OCI-LY7 (cell line): ENCODE measurements at regions not wholly inside any gene's neighbourhood (a gene's known extent, or its start where the extent isn't known, plus 50 kb on each side); places are given as distances from the start of the nearest gene placed in this dataset.

ENCODE experiments used
- BruUV-seq: library from RNA; stranded (reverse); fragments of 400-500 nt; replicated peaks from 2 replicates; lab custom pipeline; 2021; lab: Mats Ljungman, UMichigan
- CTCF ChIA-PET: fragments of 300-600 bp; sonication (Branson Sonifier 250); formaldehyde crosslinking; loops from one replicate; lab custom pipeline; 2022; ENCODE audit warnings: antibody characterized with exemption; ENCODE audit not compliant: unreplicated experiment; lab: Charles Lee
- POLR2A ChIA-PET: fragments of 300-600 bp; sonication (Branson Sonifier 250); formaldehyde crosslinking; loops from one replicate; lab custom pipeline; 2022; ENCODE audit warnings: antibody characterized with exemption; lab: Charles Lee
- DNase-seq: peaks from one replicate; pipeline ENCODE4 v3.0.0-alpha.2; 2015; ENCODE audit warnings: low spot score
- H2AFZ ChIP-seq: fragments of 200-600 bp; sonication (generic), shearing (Covaris generic); 2 replicates; pipeline ENCODE4 v1.6.1; 2014; ENCODE audit warnings: mild to moderate bottlenecking, antibody characterized with exemption, low read length, moderate library complexity
- H3K27ac ChIP-seq: fragments of 200-600 bp; sonication (generic); 2 replicates; pipeline ENCODE4 v1.5.1; 2014; ENCODE audit warnings: mixed run types, low read depth, mild to moderate bottlenecking, moderate library complexity, low read length, inconsistent platforms; ENCODE audit not compliant: poor library complexity, severe bottlenecking
- H3K36me3 ChIP-seq: fragments of 200-600 bp; sonication (generic); 2 replicates; pipeline ENCODE4 v1.6.1; 2014; ENCODE audit warnings: mild to moderate bottlenecking, antibody characterized with exemption, low read length, moderate library complexity, mixed read lengths; ENCODE audit not compliant: insufficient read depth
- H3K4me1 ChIP-seq: fragments of 200-600 bp; sonication (generic); 2 replicates; pipeline ENCODE4 v1.5.1; 2014; ENCODE audit warnings: mild to moderate bottlenecking, low read length; ENCODE audit not compliant: insufficient read depth, poor library complexity, severe bottlenecking
- H3K4me2 ChIP-seq: fragments of 200-600 bp; sonication (generic); 2 replicates; pipeline ENCODE4 v1.6.1; 2014; ENCODE audit warnings: mild to moderate bottlenecking, low read length
- H3K4me3 ChIP-seq: fragments of 200-600 bp; sonication (generic); 2 replicates; pipeline ENCODE4 v1.5.1; 2014; ENCODE audit warnings: mild to moderate bottlenecking, low read depth, low read length; ENCODE audit not compliant: poor library complexity, severe bottlenecking
- H3K79me2 ChIP-seq: fragments of 200-600 bp; sonication (generic); 2 replicates; pipeline ENCODE4 v1.6.1; 2016; ENCODE audit warnings: low read depth, mild to moderate bottlenecking, low read length, moderate library complexity, mixed read lengths; ENCODE audit not compliant: insufficient read depth
- H3K9me2 ChIP-seq: fragments of 200-600 bp; sonication (generic); 2 replicates; pipeline ENCODE4 v1.6.1; 2016; ENCODE audit warnings: mild to moderate bottlenecking, low read length, mixed read lengths; ENCODE audit not compliant: insufficient read depth
- H3K9me3 ChIP-seq: fragments of 200-600 bp; sonication (generic); 2 replicates; pipeline ENCODE4 v1.6.1; 2014; ENCODE audit warnings: mild to moderate bottlenecking, mixed run types, low read length, mixed read lengths
- H4K20me1 ChIP-seq: fragments of 200-600 bp; sonication (generic); 2 replicates; pipeline ENCODE4 v1.6.1; 2014; ENCODE audit warnings: mild to moderate bottlenecking, antibody characterized with exemption, low read length, moderate library complexity, mixed read lengths; ENCODE audit not compliant: insufficient read depth
- EZH2phosphoT487 ChIP-seq: fragments of 200-600 bp; sonication (generic); IDR thresholded peaks from 2 replicates; pipeline ENCODE4 v1.6.1; 2018; ENCODE audit warnings: low read depth, borderline replicate concordance, mild to moderate bottlenecking, mixed run types, antibody characterized with exemption, low read length, moderate library complexity, mixed read lengths
- intact Hi-C: fragments of 100-400 bp; cut with micrococcal nuclease; formaldehyde crosslinking; loops from one replicate; pipeline ENCODE4 v1.10.0; 2022; ENCODE audit not compliant: unreplicated experiment
- TF ChIP-seq, protein P1 (sequence below): fragments of 200-600 bp; sonication (generic); conservative IDR thresholded peaks from 2 replicates; pipeline ENCODE4 v1.5.1; 2014; ENCODE audit warnings: mild to moderate bottlenecking, antibody characterized with exemption, low read length, moderate library complexity, mixed read lengths

DNA sequence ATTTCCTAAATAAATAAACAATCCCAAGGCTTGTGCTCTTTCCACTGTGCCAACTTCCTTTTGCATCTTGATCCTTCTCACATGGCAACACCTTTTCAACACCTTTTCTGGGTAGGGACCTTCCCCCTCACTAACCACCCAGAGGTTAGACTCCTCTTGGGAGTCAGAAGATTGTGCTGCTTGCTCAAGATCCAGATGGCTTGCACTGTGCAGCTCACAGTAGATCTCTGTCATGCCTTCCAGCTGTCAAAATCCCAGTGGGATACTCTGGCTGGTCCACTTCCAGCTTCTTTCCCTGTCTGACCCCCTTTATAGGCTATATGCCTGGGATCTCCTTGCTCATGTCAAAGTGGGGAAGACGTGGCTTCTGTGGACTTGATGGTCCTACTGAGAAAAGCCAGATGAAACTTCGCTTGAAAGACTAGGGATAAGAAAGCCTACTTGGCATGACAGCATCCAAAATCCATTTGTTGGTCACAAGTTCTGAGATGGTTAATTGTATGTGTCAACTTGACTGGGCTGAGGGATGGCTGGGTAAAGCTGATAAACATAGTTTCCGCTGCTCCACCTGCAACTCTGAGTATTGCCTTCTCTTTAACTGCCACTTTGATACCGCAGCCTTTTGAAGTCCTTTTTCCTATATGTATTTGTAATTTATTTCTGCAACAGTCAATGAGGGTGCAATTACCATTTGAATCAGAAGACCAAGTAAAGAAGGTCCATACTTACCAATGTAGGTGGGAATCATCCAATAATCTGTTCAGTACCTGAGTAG, 74.5 kb downstream of the S1PR1 start:
- Histone ChIP-seq H3K27ac (no peak overlapping the region), H3K79me2 (no peaks in the 10 kb centered on the region), H2AFZ (no peak overlapping the region), H3K9me3 (no peaks in the 10 kb centered on the region), H3K4me1 (peaks cover 24% of the 10 kb centered on the region), H3K9me2 (no peaks in the 10 kb centered on the region), H3K36me3 (no peaks in the 10 kb centered on the region), H4K20me1 (no peaks in the 10 kb centered on the region), H3K4me3 (no peak overlapping the region), H3K4me2 (no peak overlapping the region)
- no peak for DNase-seq
- TF ChIP-seq EZH2phosphoT487, result no peak
- TF ChIP-seq, protein P1, sequence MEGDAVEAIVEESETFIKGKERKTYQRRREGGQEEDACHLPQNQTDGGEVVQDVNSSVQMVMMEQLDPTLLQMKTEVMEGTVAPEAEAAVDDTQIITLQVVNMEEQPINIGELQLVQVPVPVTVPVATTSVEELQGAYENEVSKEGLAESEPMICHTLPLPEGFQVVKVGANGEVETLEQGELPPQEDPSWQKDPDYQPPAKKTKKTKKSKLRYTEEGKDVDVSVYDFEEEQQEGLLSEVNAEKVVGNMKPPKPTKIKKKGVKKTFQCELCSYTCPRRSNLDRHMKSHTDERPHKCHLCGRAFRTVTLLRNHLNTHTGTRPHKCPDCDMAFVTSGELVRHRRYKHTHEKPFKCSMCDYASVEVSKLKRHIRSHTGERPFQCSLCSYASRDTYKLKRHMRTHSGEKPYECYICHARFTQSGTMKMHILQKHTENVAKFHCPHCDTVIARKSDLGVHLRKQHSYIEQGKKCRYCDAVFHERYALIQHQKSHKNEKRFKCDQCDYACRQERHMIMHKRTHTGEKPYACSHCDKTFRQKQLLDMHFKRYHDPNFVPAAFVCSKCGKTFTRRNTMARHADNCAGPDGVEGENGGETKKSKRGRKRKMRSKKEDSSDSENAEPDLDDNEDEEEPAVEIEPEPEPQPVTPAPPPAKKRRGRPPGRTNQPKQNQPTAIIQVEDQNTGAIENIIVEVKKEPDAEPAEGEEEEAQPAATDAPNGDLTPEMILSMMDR, result no peak
- intact Hi-C loops, result no loop called here
- ChIA-PET POLR2A (interaction anchor here (0.5 to 1.4 kb wide), 3 partner anchors 11 to 127 kb away, joined by 3 to 5 read pairs (median 3); no protein-coding TSS in a partner anchor), CTCF (interaction anchor here (0.9 kb wide), 1 partner anchor 126 kb away, joined by 4 read pairs; no protein-coding TSS in a partner anchor)
- no TSS peak for BruUV-seq

DNA sequence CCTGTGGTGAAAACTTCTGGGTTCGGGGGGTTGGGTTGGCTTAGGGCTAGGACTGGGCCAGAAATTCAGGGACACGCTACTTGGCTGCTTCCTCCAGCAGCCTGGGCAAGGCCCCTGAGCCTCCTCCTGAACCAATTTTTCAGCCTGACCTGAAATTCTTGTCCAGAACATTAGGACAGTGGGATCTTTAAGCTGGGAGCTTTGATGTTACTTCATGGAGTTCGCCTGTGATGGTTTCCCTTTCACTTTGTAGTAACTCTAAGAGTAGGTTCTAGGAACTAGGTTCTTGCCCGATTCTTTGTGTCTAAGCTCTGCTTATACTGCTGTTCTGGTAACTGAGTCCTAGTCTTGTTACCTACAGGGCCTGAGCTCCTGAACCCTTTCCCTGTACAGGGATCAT, 75.3 kb downstream of the S1PR1 start:
- no peak overlapping the region for H2AFZ ChIP-seq
- no peaks in the 10 kb centered on the region for H3K36me3 ChIP-seq
- H3K4me2 ChIP-seq, result no peak overlapping the region
- ChIA-PET POLR2A (interaction anchor here (1.2 kb wide), 1 partner anchor 9 kb away, joined by 3 read pairs; no protein-coding TSS in a partner anchor), CTCF (interaction anchor here (0.9 kb wide), 1 partner anchor 125 kb away, joined by 4 read pairs; no protein-coding TSS in a partner anchor)
- peaks cover 24% of the 10 kb centered on the region for H3K4me1 ChIP-seq
- no peak overlapping the region for H3K27ac ChIP-seq
- no peaks in the 10 kb centered on the region for H3K9me2 ChIP-seq
- no peak overlapping the region for H3K4me3 ChIP-seq
- intact Hi-C loops, result no loop called here
- no peaks in the 10 kb centered on the region for H3K79me2 ChIP-seq
- TF ChIP-seq, protein P1, result no peak
- TF ChIP-seq EZH2phosphoT487, result no peak
- no peaks in the 10 kb centered on the region for H3K9me3 ChIP-seq
- BruUV-seq, result no TSS peak
- no peaks in the 10 kb centered on the region for H4K20me1 ChIP-seq
- no peak for DNase-seq

DNA sequence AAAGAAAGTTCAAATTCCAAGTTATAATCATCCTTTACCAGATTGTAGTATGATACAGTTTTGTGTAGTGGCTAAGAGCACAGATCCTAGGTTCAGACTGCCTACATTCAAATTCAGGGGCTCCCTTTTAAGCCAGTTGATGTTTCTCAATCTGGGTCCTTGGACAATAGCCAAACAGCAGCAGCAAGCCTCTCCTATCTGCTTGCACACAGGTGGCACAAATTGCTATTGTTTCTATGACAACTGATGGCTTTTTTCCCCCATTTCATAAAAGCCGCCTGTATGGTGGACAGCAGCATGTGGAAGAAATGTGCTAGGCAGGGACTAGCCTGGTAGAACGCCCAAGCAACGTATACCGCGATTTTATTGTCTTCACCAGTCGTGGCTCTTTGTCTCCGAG, 76.5 kb downstream of the S1PR1 start:
- H3K27ac ChIP-seq, result no peak overlapping the region
- no peaks in the 10 kb centered on the region for H3K79me2 ChIP-seq
- no peak overlapping the region for H3K4me2 ChIP-seq
- TF ChIP-seq EZH2phosphoT487, result no peak
- TF ChIP-seq, protein P1, result no peak
- H3K9me3 ChIP-seq, result no peaks in the 10 kb centered on the region
- peaks cover 24% of the 10 kb centered on the region for H3K4me1 ChIP-seq
- DNase-seq, result no peak
- no peaks in the 10 kb centered on the region for H4K20me1 ChIP-seq
- no peak overlapping the region for H3K4me3 ChIP-seq
- no peaks in the 10 kb centered on the region for H3K9me2 ChIP-seq
- no peak overlapping the region for H2AFZ ChIP-seq
- ChIA-PET POLR2A (no interaction called here), CTCF (no interaction called here)
- H3K36me3 ChIP-seq, result no peaks in the 10 kb centered on the region
- intact Hi-C loops, result no loop called here
- no TSS peak for BruUV-seq
